IMR-90 (cell line): ENCODE measurements at regions not wholly inside any gene's neighbourhood (a gene's known extent, or its start where the extent isn't known, plus 50 kb on each side); places are given as distances from the start of the nearest gene placed in this dataset.
"Not testable (repeated sequence)": the region's sequence is repeated elsewhere in the genome, so short reads cannot be mapped to it uniquely, and the experiment has no call there.

Experiments
- ATAC-seq: fragments of 200-7000 bp; cut with Tn5 transposase; 2 replicates; pipeline ENCODE4 v1.9.1; 2020; ENCODE audit warnings: low read depth, mild to moderate bottlenecking, moderate library complexity
- BruUV-seq: library from RNA; stranded (reverse); fragments of 400-500 nt; replicated peaks from 2 replicates; lab custom pipeline; 2021; lab: Mats Ljungman, UMichigan
- CTCF ChIA-PET: fragments of 300-600 bp; formaldehyde crosslinking; extraction: SDS; loops from one replicate; lab custom pipeline; 2021; ENCODE audit warnings: antibody characterized with exemption; lab: Yijun Ruan, JAX
- POLR2A ChIA-PET: fragments of 300-600 bp; sonication (Branson Sonifier 250); formaldehyde crosslinking; loops from one replicate; lab custom pipeline; 2022; ENCODE audit warnings: antibody characterized with exemption; ENCODE audit not compliant: unreplicated experiment; lab: Charles Lee
- DNase-seq: peaks from one replicate; pipeline ENCODE4 v3.0.0; 2013
- H2AFZ ChIP-seq: replicated peaks from 2 replicates; pipeline ENCODE3; 2013; ENCODE audit warnings: low read length, mild to moderate bottlenecking; ENCODE audit not compliant: poor library complexity
- H2AK5ac ChIP-seq: 2 replicates; pipeline ENCODE4 v1.6.1; 2013; ENCODE audit warnings: low read depth, low read length, inconsistent platforms
- H2AK9ac ChIP-seq: replicated peaks from 2 replicates; pipeline ENCODE3; 2013; ENCODE audit warnings: mild to moderate bottlenecking, low read depth, low read length, moderate library complexity; ENCODE audit not compliant: poor library complexity
- H2BK120ac ChIP-seq: 2 replicates; pipeline ENCODE4 v1.6.1; 2013; ENCODE audit warnings: low read depth, low read length, inconsistent platforms
- H2BK15ac ChIP-seq: 3 replicates; pipeline ENCODE4 v1.6.1; 2013; ENCODE audit warnings: low read depth, low read length, inconsistent platforms
- H2BK20ac ChIP-seq: 2 replicates; pipeline ENCODE4 v1.6.1; 2013; ENCODE audit warnings: low read depth, mild to moderate bottlenecking, inconsistent platforms, low read length, moderate library complexity
- H2BK5ac ChIP-seq: 2 replicates; pipeline ENCODE4 v1.6.1; 2013; ENCODE audit warnings: mild to moderate bottlenecking, low read depth, low read length, inconsistent platforms; ENCODE audit not compliant: poor library complexity, severe bottlenecking
- H3K14ac ChIP-seq: replicated peaks from 2 replicates; pipeline ENCODE4 v1.6.1; 2013; ENCODE audit warnings: low read depth, low read length, inconsistent platforms
- H3K18ac ChIP-seq: 2 replicates; pipeline ENCODE4 v1.6.1; 2013; ENCODE audit warnings: low read depth, low read length, control low read depth
- H3K23ac ChIP-seq: 2 replicates; pipeline ENCODE4 v1.6.1; 2013; ENCODE audit warnings: low read depth, low read length, inconsistent platforms
- H3K27ac ChIP-seq: 2 replicates; pipeline ENCODE4 v1.5.1; 2013; ENCODE audit warnings: mild to moderate bottlenecking, control low read depth, low read length; ENCODE audit not compliant: insufficient read depth
- H3K27me3 ChIP-seq: 2 replicates; pipeline ENCODE4 v1.6.1; 2013; ENCODE audit warnings: low read length; ENCODE audit not compliant: control insufficient read depth, insufficient read depth
- H3K36me3 ChIP-seq: 2 replicates; pipeline ENCODE4 v1.6.1; 2013; ENCODE audit warnings: low read length, mixed read lengths; ENCODE audit not compliant: control insufficient read depth, insufficient read depth
- H3K4ac ChIP-seq: 2 replicates; pipeline ENCODE4 v1.6.1; 2013; ENCODE audit warnings: low read depth, low read length, inconsistent platforms
- H3K4me1 ChIP-seq: 2 replicates; pipeline ENCODE4 v1.6.1; 2013; ENCODE audit warnings: low read length, mixed read lengths; ENCODE audit not compliant: control insufficient read depth, insufficient read depth
- H3K4me2 ChIP-seq: 2 replicates; pipeline ENCODE4 v1.6.1; 2013; ENCODE audit warnings: low read depth, mild to moderate bottlenecking, control low read depth, low read length, moderate library complexity
- H3K4me3 ChIP-seq: 2 replicates; pipeline ENCODE4 v1.5.1; 2013; ENCODE audit warnings: low read depth, mild to moderate bottlenecking, control low read depth, low read length, moderate library complexity; ENCODE audit not compliant: insufficient read depth
- H3K56ac ChIP-seq: 2 replicates; pipeline ENCODE4 v1.6.1; 2013; ENCODE audit warnings: low read length, inconsistent platforms; ENCODE audit not compliant: insufficient read depth; ENCODE audit errors: extremely low read depth
- H3K79me1 ChIP-seq, 2 experiments: 2 replicates each; pipeline ENCODE4 v1.6.1; 2013; ENCODE audit warnings: low read length in 2 of 2, inconsistent platforms in 1 of 2, low read depth in 1 of 2
- H3K9ac ChIP-seq: 2 replicates; pipeline ENCODE4 v1.6.1; 2013; ENCODE audit warnings: low read depth, low read length, control low read depth
- H3K9me1 ChIP-seq: 2 replicates; pipeline ENCODE4 v1.6.1; 2013; ENCODE audit warnings: low read length, inconsistent platforms; ENCODE audit not compliant: insufficient read depth
- H3K9me3 ChIP-seq: 2 replicates; pipeline ENCODE4 v1.6.1; 2013; ENCODE audit warnings: low read length; ENCODE audit not compliant: control insufficient read depth, insufficient read depth
- H4K20me1 ChIP-seq: 2 replicates; pipeline ENCODE4 v1.6.1; 2013; ENCODE audit warnings: low read length, inconsistent platforms; ENCODE audit not compliant: insufficient read depth
- H4K5ac ChIP-seq: 2 replicates; pipeline ENCODE4 v1.6.1; 2013; ENCODE audit warnings: mild to moderate bottlenecking, low read depth, low read length, control low read depth
- H4K8ac ChIP-seq, 2 experiments: 2 replicates each; pipeline ENCODE4 v1.6.1; 2013; ENCODE audit warnings: low read depth in 2 of 2, low read length in 2 of 2, control low read depth in 1 of 2, inconsistent platforms in 1 of 2
- H4K91ac ChIP-seq: 2 replicates; pipeline ENCODE4 v1.6.1; 2013; ENCODE audit warnings: low read depth, low read length, inconsistent platforms; ENCODE audit not compliant: insufficient read depth
- WGBS, 2 experiments: methylation state at CpG; one replicate each; pipeline versions ENCODE4 v1.1.5 to v1.1.7; 2013; ENCODE audit warnings: missing lambda C conversion rate in 2 of 2; ENCODE audit not compliant: insufficient read length in 1 of 2; ENCODE audit errors: extremely low coverage in 2 of 2; 5-methylcytosine and 5-hydroxymethylcytosine counted together
- dilution Hi-C: fragments of 300-500 bp; cut with HindIII; formaldehyde crosslinking; loops from one replicate; pipeline ENCODE4 v1.14.3; 2018; ENCODE audit warnings: low sequenced_read_pairs; ENCODE audit not compliant: unreplicated experiment
- in situ Hi-C: fragments of 300-500 bp; cut with MboI; formaldehyde crosslinking; loops from 3 replicates; pipeline ENCODE4 v1.14.3; 2019; ENCODE audit warnings: low sequenced_read_pairs, inconsistent platforms, mixed read lengths
- intact Hi-C: fragments of 100-400 bp; cut with micrococcal nuclease; formaldehyde crosslinking; loops from 2 replicates; pipeline ENCODE4 v1.10.0; 2022

GRCh38 chr16:21507631-21508305 lies 91.6 kb upstream of the METTL9 start:
- H3K36me3 ChIP-seq, dilution Hi-C loops, H4K5ac ChIP-seq, H2BK15ac ChIP-seq, H3K9ac ChIP-seq, H2AFZ ChIP-seq, H2AK5ac ChIP-seq, H4K91ac ChIP-seq, H3K4me2 ChIP-seq, H3K4ac ChIP-seq, BruUV-seq, H2BK5ac ChIP-seq, POLR2A ChIA-PET, DNase-seq, H3K9me3 ChIP-seq, H2BK20ac ChIP-seq, H3K56ac ChIP-seq, H3K27ac ChIP-seq, ATAC-seq, H2AK9ac ChIP-seq, H4K8ac ChIP-seq, in situ Hi-C loops, H3K27me3 ChIP-seq, H3K18ac ChIP-seq, H2BK120ac ChIP-seq, H3K4me3 ChIP-seq, intact Hi-C loops, H3K14ac ChIP-seq: not testable (repeated sequence)
- 85% methylated on average over 4 of the region's 15 CpGs; no CpG with 5 or more reads in 1 of the 2 experiments for WGBS, 2 experiments
- Histone ChIP-seq H4K20me1 (peaks cover 85% of the 10 kb centered on the region), H3K9me1 (peaks cover 31% of the 10 kb centered on the region), H3K4me1 (peaks cover 21% of the 10 kb centered on the region), H3K79me1 (peaks cover 11 to 78% of the 10 kb centered on the region in 2 experiments), H3K23ac (0 out of 2 replicates have a peak overlapping the region, but pooled peaks have one; percentile 49)
- CTCF ChIA-PET = interaction anchor here (0.6 kb wide), 1 partner anchor 615 kb away, joined by 3 read pairs; no protein-coding TSS in a partner anchor

DNA sequence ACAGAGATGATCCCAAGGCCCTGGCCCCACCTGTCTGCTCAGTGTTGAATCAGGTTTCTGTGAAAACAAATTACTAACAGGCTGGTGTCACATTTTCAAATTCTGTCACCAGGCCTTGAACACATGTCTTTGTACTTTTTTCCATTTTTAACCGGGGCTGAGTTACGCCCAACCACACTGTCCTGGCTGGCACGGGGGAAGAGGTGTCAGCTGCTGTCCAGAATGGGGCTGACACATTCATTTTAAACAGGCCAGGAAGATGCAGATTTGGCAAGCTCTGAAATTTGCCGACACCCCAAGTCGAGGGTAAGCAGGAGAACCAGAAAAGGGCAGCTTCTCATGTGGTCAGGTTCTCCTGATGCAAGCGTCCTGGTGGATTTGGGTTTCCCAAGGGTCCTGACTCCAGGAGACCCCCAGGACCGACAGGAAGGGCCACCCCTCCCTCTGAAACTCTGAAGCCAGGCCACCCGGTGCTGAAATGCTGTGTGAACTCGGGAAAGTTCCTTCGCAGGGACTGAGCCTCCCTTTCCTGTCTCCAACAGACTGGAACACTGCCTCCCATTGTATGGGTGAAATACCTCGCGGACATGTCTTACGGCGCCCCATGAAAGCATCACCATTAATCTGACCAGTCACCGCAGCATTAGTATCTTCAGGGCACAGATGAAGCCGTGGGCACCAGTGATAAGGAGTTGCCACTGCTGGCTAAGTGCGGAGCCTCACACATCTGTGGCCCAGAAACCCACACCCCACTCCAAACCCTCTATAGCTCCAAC lies 90.5 kb upstream of the METTL9 start:
- not testable (repeated sequence) for H3K27ac ChIP-seq

More for the DNA sequence above, 90.5 kb upstream of the METTL9 start:
- H2BK120ac ChIP-seq, BruUV-seq, H4K91ac ChIP-seq, dilution Hi-C loops, H2BK15ac ChIP-seq, H3K9ac ChIP-seq, H3K14ac ChIP-seq, H3K56ac ChIP-seq, H2BK20ac ChIP-seq, H3K9me3 ChIP-seq, H3K4ac ChIP-seq, H2AFZ ChIP-seq, H3K18ac ChIP-seq, H3K36me3 ChIP-seq, H3K4me3 ChIP-seq, H3K27me3 ChIP-seq, in situ Hi-C loops, intact Hi-C loops, CTCF ChIA-PET, POLR2A ChIA-PET, H3K4me2 ChIP-seq, H4K5ac ChIP-seq, DNase-seq, H3K23ac ChIP-seq, H2BK5ac ChIP-seq, H4K8ac ChIP-seq, ATAC-seq: not testable (repeated sequence)
- Histone ChIP-seq H3K79me1 (peaks cover 8 to 74% of the 10 kb centered on the region in 2 experiments), H3K9me1 (peaks cover 35% of the 10 kb centered on the region), H3K4me1 (peaks cover 26% of the 10 kb centered on the region), H4K20me1 (peaks cover 88% of the 10 kb centered on the region), H2AK9ac (peak overlapping the region; percentile 65), H2AK5ac (peak overlapping the region; percentile 46; the same call in 1 of the 2 replicates)
- 83% methylated on average over 12 of the region's 17 CpGs; no CpG with 5 or more reads in 1 of the 2 experiments for WGBS, 2 experiments
